Neural cell (in vitro differentiated cells): ENCODE measurements at regions not wholly inside any gene's neighbourhood (a gene's known extent, or its start where the extent isn't known, plus 50 kb on each side); places are given as distances from the start of the nearest gene placed in this dataset.
"Not testable (repeated sequence)": the region's sequence is repeated elsewhere in the genome, so short reads cannot be mapped to it uniquely, and the experiment has no call there.

Experiments
- H2AFZ ChIP-seq: fragments of 200-600, 300-800 bp; sonication (generic), shearing (Covaris generic); 2 replicates; pipeline ENCODE4 v1.6.0; 2014; ENCODE audit warnings: low read depth, mild to moderate bottlenecking, antibody characterized with exemption, low read length, moderate library complexity
- H3F3A ChIP-seq: fragments of 200-600 bp; shearing (Covaris generic); 2 replicates; pipeline ENCODE4 v1.6.1; 2016; ENCODE audit warnings: mild to moderate bottlenecking, moderate library complexity, mixed read lengths, antibody characterized with exemption, low read length; ENCODE audit not compliant: insufficient read depth, poor library complexity, severe bottlenecking
- H3K27ac ChIP-seq: fragments of 200-600, 300-800 bp; sonication (generic), shearing (Covaris generic); 2 replicates; pipeline ENCODE4 v1.5.1; 2014; ENCODE audit warnings: mild to moderate bottlenecking, low read length, moderate library complexity
- H3K27me3 ChIP-seq: fragments of 300-800, 200-600 bp; sonication (generic), shearing (Covaris generic); 2 replicates; pipeline ENCODE4 v1.6.0; 2014; ENCODE audit warnings: mild to moderate bottlenecking, low read depth, low read length, moderate library complexity; ENCODE audit not compliant: insufficient read depth
- H3K36me3 ChIP-seq: fragments of 300-800, 200-600 bp; sonication (generic), shearing (Covaris generic); 2 replicates; pipeline ENCODE4 v1.5.1; 2014; ENCODE audit warnings: mild to moderate bottlenecking, antibody characterized with exemption, low read length, moderate library complexity; ENCODE audit not compliant: insufficient read depth
- H3K4me2 ChIP-seq: fragments of 300-800, 200-600 bp; sonication (generic), shearing (Covaris generic); 2 replicates; pipeline ENCODE4 v1.6.0; 2014; ENCODE audit warnings: mild to moderate bottlenecking, low read length
- H3K4me3 ChIP-seq: fragments of 300-800, 200-600 bp; sonication (generic), shearing (Covaris generic); 2 replicates; pipeline ENCODE4 v1.5.1; 2014; ENCODE audit warnings: mild to moderate bottlenecking, low read length, moderate library complexity
- H3K79me2 ChIP-seq: fragments of 200-600 bp; shearing (Covaris generic); replicated peaks from 2 replicates; pipeline ENCODE4 v1.6.0; 2014; ENCODE audit warnings: mild to moderate bottlenecking, low read length, moderate library complexity; ENCODE audit not compliant: insufficient read depth
- H3K9ac ChIP-seq: fragments of 300-800, 200-600 bp; sonication (generic), shearing (Covaris generic); 2 replicates; pipeline ENCODE4 v1.6.1; 2016; ENCODE audit warnings: mild to moderate bottlenecking, low read length, mixed read lengths
- H3K9me2 ChIP-seq: fragments of 200-600 bp; shearing (Covaris generic); 2 replicates; pipeline ENCODE4 v1.6.1; 2016; ENCODE audit warnings: mild to moderate bottlenecking, low read length, mixed read lengths; ENCODE audit not compliant: insufficient read depth
- H3K9me3 ChIP-seq: fragments of 200-600, 300-800 bp; sonication (generic), shearing (Covaris generic); 2 replicates; pipeline ENCODE4 v1.6.1; 2016; ENCODE audit warnings: mild to moderate bottlenecking, mixed run types, low read length, moderate library complexity, mixed read lengths
- H4K20me1 ChIP-seq: fragments of 200-600 bp; shearing (Covaris generic); 2 replicates; pipeline ENCODE4 v1.6.1; 2016; ENCODE audit warnings: mild to moderate bottlenecking, mixed run types; ENCODE audit not compliant: insufficient read depth
- CTCF ChIP-seq: fragments of 450-650 bp; IDR thresholded peaks from 2 replicates; pipeline ENCODE4 v1.5.1; 2014; ENCODE audit warnings: antibody characterized with exemption, mild to moderate bottlenecking, moderate library complexity; ENCODE audit not compliant: poor library complexity, severe bottlenecking
- EZH2 ChIP-seq: fragments of 200-600, 300-800 bp; shearing (Covaris generic), sonication (generic); IDR thresholded peaks from 2 replicates; pipeline ENCODE4 v1.6.1; 2014; ENCODE audit warnings: antibody characterized with exemption, low read length, borderline replicate concordance, mild to moderate bottlenecking; ENCODE audit not compliant: insufficient read depth, poor library complexity, severe bottlenecking
- MXI1 ChIP-seq: fragments of 450-650 bp; conservative IDR thresholded peaks from 2 replicates; pipeline ENCODE4 v1.6.1; 2014; ENCODE audit warnings: antibody characterized with exemption, mild to moderate bottlenecking; ENCODE audit not compliant: poor library complexity, severe bottlenecking
- POLR2AphosphoS5 ChIP-seq: IDR thresholded peaks from 2 replicates; pipeline ENCODE4 v1.6.1; 2012
- RAD21 ChIP-seq: fragments of 450-650 bp; conservative IDR thresholded peaks from 2 replicates; pipeline ENCODE4 v1.6.1; 2014; ENCODE audit warnings: antibody characterized with exemption, mild to moderate bottlenecking, moderate library complexity
- REST ChIP-seq: IDR thresholded peaks from 2 replicates; pipeline ENCODE4 v1.6.1; 2012; ENCODE audit warnings: borderline replicate concordance
- TAF1 ChIP-seq: IDR thresholded peaks from 2 replicates; pipeline ENCODE4 v1.6.1; 2012; ENCODE audit warnings: low read depth

- no peak overlapping the region for H3K4me3 ChIP-seq
- no peaks in the 10 kb centered on the region for H3K79me2 ChIP-seq
- H3K9ac ChIP-seq = no peak overlapping the region
- H3K4me2 ChIP-seq = no peak overlapping the region
- no peak overlapping the region for H2AFZ ChIP-seq
- H3K9me2 ChIP-seq = no peaks in the 10 kb centered on the region
- TF ChIP-seq REST = no peak
- no peak for TF ChIP-seq TAF1
- no peak for TF ChIP-seq EZH2
- no peak for TF ChIP-seq CTCF
- no peak overlapping the region for H3K27ac ChIP-seq
- no peaks in the 10 kb centered on the region for H4K20me1 ChIP-seq
- no peaks in the 10 kb centered on the region for H3K36me3 ChIP-seq
- no peaks in the 10 kb centered on the region for H3K27me3 ChIP-seq
- no peaks in the 10 kb centered on the region for H3F3A ChIP-seq
- no peaks in the 10 kb centered on the region for H3K9me3 ChIP-seq
These were observed 167.1 kb upstream of the KCNJ15 start for GRCh38 chr21:38089763-38090046.

- not testable (repeated sequence) for H3F3A ChIP-seq, H3K9me2 ChIP-seq, H3K79me2 ChIP-seq, H3K27ac ChIP-seq, H3K9me3 ChIP-seq, H3K9ac ChIP-seq, H3K4me3 ChIP-seq, H2AFZ ChIP-seq, H4K20me1 ChIP-seq, H3K4me2 ChIP-seq, H3K27me3 ChIP-seq, H3K36me3 ChIP-seq
These were observed 165.7 kb upstream of the KCNJ15 start for GRCh38 chr21:38091061-38091460.

- Histone ChIP-seq H3K79me2 (no peaks in the 10 kb centered on the region), H3K27ac (peak overlapping the region; percentile 10), H3K4me2 (no peak overlapping the region), H3K9ac (no peak overlapping the region), H3K27me3 (no peaks in the 10 kb centered on the region), H4K20me1 (no peaks in the 10 kb centered on the region), H2AFZ (no peak overlapping the region), H3K9me2 (no peaks in the 10 kb centered on the region), H3K36me3 (no peaks in the 10 kb centered on the region), H3K4me3 (peak overlapping the region; percentile 27), H3K9me3 (no peaks in the 10 kb centered on the region), H3F3A (no peaks in the 10 kb centered on the region)
- TF ChIP-seq RAD21 (peak; percentile 20), REST (peak; percentile 10), MXI1 (no peak), POLR2AphosphoS5 (peak; percentile 30)
These were observed 164.7 kb upstream of the KCNJ15 start for GRCh38 chr21:38092051-38092450.
